Middle frontal gyrus (tissue), 1 donor: ENCODE measurements at regions not wholly inside any gene's neighbourhood (a gene's known extent, or its start where the extent isn't known, plus 50 kb on each side); places are given as distances from the start of the nearest gene placed in this dataset.

Experiments used
- DNase-seq: peaks from one replicate; pipeline ENCODE4 v3.0.0-alpha.2; 2015; ENCODE audit warnings: low spot score; ENCODE audit errors: extremely low spot score

GRCh38 chr5:124438026-124438902, 308.2 kb downstream of the ZNF608 start:
- no peak for DNase-seq

- no peak for DNase-seq
Measured at GRCh38 chr5:124436294-124436693, 310.1 kb downstream of the ZNF608 start.

- DNase-seq = no peak
Measured at GRCh38 chr5:124433170-124433569, 313.3 kb downstream of the ZNF608 start.

GRCh38 chr5:124421584-124421983, 324.9 kb downstream of the ZNF608 start:
- no peak for DNase-seq

- DNase-seq = no peak
Measured at GRCh38 chr5:124420952-124421351, 325.5 kb downstream of the ZNF608 start.

- no peak for DNase-seq
Measured at GRCh38 chr5:124419531-124419930, 326.9 kb downstream of the ZNF608 start.

- no peak for DNase-seq
Measured at GRCh38 chr5:124418390-124418789, 328.0 kb downstream of the ZNF608 start.

GRCh38 chr5:124417196-124417595, 329.2 kb downstream of the ZNF608 start:
- no peak for DNase-seq

GRCh38 chr5:124416627-124417026, 329.8 kb downstream of the ZNF608 start:
- DNase-seq = no peak

- no peak for DNase-seq
Measured at GRCh38 chr5:124414973-124415372, 331.5 kb downstream of the ZNF608 start.

GRCh38 chr5:124410539-124411488, 335.6 kb downstream of the ZNF608 start:
- DNase-seq = no peak

- DNase-seq = no peak
Measured at GRCh38 chr5:124408738-124409453, 337.5 kb downstream of the ZNF608 start.

GRCh38 chr5:124404796-124405195, 341.6 kb downstream of the ZNF608 start:
- no peak for DNase-seq

- DNase-seq = no peak
Measured at GRCh38 chr5:124403281-124403680, 343.2 kb downstream of the ZNF608 start.

GRCh38 chr5:124402144-124402581, 344.3 kb downstream of the ZNF608 start:
- no peak for DNase-seq

GRCh38 chr5:124401476-124402143, 344.8 kb downstream of the ZNF608 start:
- no peak for DNase-seq

GRCh38 chr5:124399426-124399961, 346.9 kb downstream of the ZNF608 start:
- DNase-seq = no peak

- DNase-seq = no peak
Measured at GRCh38 chr5:124398460-124398859, 348.0 kb downstream of the ZNF608 start.

GRCh38 chr5:124397317-124397716, 349.1 kb downstream of the ZNF608 start:
- DNase-seq = no peak

GRCh38 chr5:124395926-124396325, 350.5 kb downstream of the ZNF608 start:
- no peak for DNase-seq

GRCh38 chr5:124395287-124395686, 351.2 kb downstream of the ZNF608 start:
- no peak for DNase-seq
